B cell (primary cell): ENCODE measurements at regions not wholly inside any gene's neighbourhood (a gene's known extent, or its start where the extent isn't known, plus 50 kb on each side); places are given as distances from the start of the nearest gene placed in this dataset.

Experiments
- ATAC-seq: fragments of 200-7000 bp; cut with Tn5 transposase; one replicate; pipeline ENCODE4 v1.10.0; 2021; ENCODE audit warnings: low read depth, mild to moderate bottlenecking, moderate number of reproducible peaks, moderate library complexity
- CTCF ChIA-PET: fragments of 350-600 bp; sonication (Branson Sonifier 250); formaldehyde crosslinking; loops from one replicate; lab custom pipeline; 2021; ENCODE audit warnings: antibody characterized with exemption, inconsistent platforms; lab: Charles Lee
- POLR2A ChIA-PET: fragments of 350-600 bp; sonication (Branson Sonifier 250); formaldehyde crosslinking; loops from one replicate; lab custom pipeline; 2021; ENCODE audit warnings: antibody characterized with exemption; lab: Charles Lee
- DNase-seq: peaks from one replicate; pipeline ENCODE4 v3.0.0; 2013
- H2AFZ ChIP-seq: 2 replicates; pipeline ENCODE4 v1.6.1; 2012; ENCODE audit warnings: mild to moderate bottlenecking, low read depth, low read length; ENCODE audit not compliant: insufficient read depth, poor library complexity, severe bottlenecking
- H3K27ac ChIP-seq, 2 donors: 1 replicate in 1 of 2; 2 replicates in 1 of 2; pipeline ENCODE4 v1.5.1; 2012 to 2013; ENCODE audit warnings: low read length in 2 of 2, mild to moderate bottlenecking in 2 of 2, moderate library complexity in 1 of 2
- H3K27me3 ChIP-seq, 4 experiments: fragments of 200-600 bp in 1 of 4; sonication (generic) in 1 of 4; replicated peaks in 1 of 4; 1 replicate in 2 of 4; 2 replicates in 2 of 4; pipeline versions ENCODE4 v1.6.1 to v1.7.0; 2013 to 2016; ENCODE audit warnings: low read length in 3 of 4, mild to moderate bottlenecking in 2 of 4, mixed read lengths in 1 of 4, moderate library complexity in 1 of 4; ENCODE audit not compliant: insufficient read depth in 4 of 4, control insufficient read depth in 3 of 4; ENCODE audit errors: control extremely low read depth in 1 of 4
- H3K36me3 ChIP-seq, 2 experiments: replicated peaks in 1 of 2; 1 replicate in 1 of 2; 2 replicates in 1 of 2; pipeline versions ENCODE4 v1.6.1 to v1.7.1; 2013; ENCODE audit warnings: low read length in 1 of 2; ENCODE audit not compliant: insufficient read depth in 2 of 2, control insufficient read depth in 1 of 2; ENCODE audit errors: control extremely low read depth in 1 of 2, extremely low read depth in 1 of 2
- H3K4me1 ChIP-seq, 2 donors: fragments of 200-600 bp in 1 of 2; sonication (generic) in 1 of 2; 1 replicate in 1 of 2; 2 replicates in 1 of 2; pipeline versions ENCODE4 v1.5.1 to v1.6.1; 2013 to 2017; ENCODE audit warnings: low read length in 2 of 2; ENCODE audit not compliant: control insufficient read depth in 2 of 2, insufficient read depth in 2 of 2
- H3K4me2 ChIP-seq: replicated peaks from 2 replicates; pipeline ENCODE3; 2012; ENCODE audit warnings: mild to moderate bottlenecking, low read depth, low read length; ENCODE audit not compliant: poor library complexity, severe bottlenecking
- H3K4me3 ChIP-seq, 5 experiments: fragments of 200-600 bp in 1 of 5; sonication (generic) in 1 of 5; 1 replicate in 3 of 5; 2 replicates in 2 of 5; pipeline versions ENCODE4 v1.5.1 to v1.7.0; 2011 to 2016; ENCODE audit warnings: low read length in 4 of 5, mild to moderate bottlenecking in 4 of 5, low read depth in 2 of 5, control low read depth in 1 of 5, moderate library complexity in 1 of 5; ENCODE audit not compliant: insufficient read depth in 1 of 5; ENCODE audit errors: control extremely low read depth in 1 of 5, extremely low read depth in 1 of 5
- H3K79me2 ChIP-seq: fragments of 200-600 bp; sonication (generic); one replicate; pipeline ENCODE4 v1.6.0; 2016; ENCODE audit warnings: low read length; ENCODE audit not compliant: control insufficient read depth, insufficient read depth
- H3K9ac ChIP-seq: fragments of 200-600 bp; sonication (generic); 2 replicates; pipeline ENCODE4 v1.6.1; 2017; ENCODE audit warnings: mild to moderate bottlenecking, low read length, moderate library complexity
- H3K9me3 ChIP-seq, 3 donors: one replicate each; pipeline versions ENCODE4 v1.6.1 to v1.7.1; 2013; ENCODE audit warnings: low read length in 2 of 3; ENCODE audit not compliant: control insufficient read depth in 2 of 3, insufficient read depth in 1 of 3; ENCODE audit errors: control extremely low read depth in 1 of 3
- H4K20me1 ChIP-seq: 2 replicates; pipeline ENCODE4 v1.6.0; 2012; ENCODE audit warnings: mild to moderate bottlenecking, low read length; ENCODE audit not compliant: insufficient read depth, control insufficient read depth, poor library complexity, severe bottlenecking
- H3K27ac Mint-ChIP-seq: one replicate; pipeline ENCODE4 v1.8.0; 2021; ENCODE audit warnings: mixed read lengths
- H3K27me3 Mint-ChIP-seq: one replicate; pipeline ENCODE4 v1.8.0; 2021; ENCODE audit warnings: mixed read lengths
- H3K4me1 Mint-ChIP-seq: one replicate; pipeline ENCODE4 v1.8.0; 2021; ENCODE audit warnings: mixed read lengths
- H3K4me3 Mint-ChIP-seq: one replicate; pipeline ENCODE4 v1.8.0; 2021; ENCODE audit warnings: mixed read lengths
- H3K9me3 Mint-ChIP-seq: one replicate; pipeline ENCODE4 v1.8.0; 2022; ENCODE audit warnings: mixed read lengths; ENCODE audit not compliant: insufficient read depth
- CTCF ChIP-seq: fragments of 200-600 bp; IDR thresholded peaks from one replicate; pipeline ENCODE4 v1.8.0; 2022; ENCODE audit warnings: antibody characterized with exemption, mild to moderate bottlenecking
- EZH2 ChIP-seq: IDR thresholded peaks from 2 replicates; pipeline ENCODE4 v1.6.1; 2012; ENCODE audit warnings: borderline replicate concordance, low read depth, mild to moderate bottlenecking, moderate library complexity, low read length; ENCODE audit not compliant: insufficient read depth, poor library complexity, severe bottlenecking
- WGBS: methylation state at CpG from one replicate; pipeline ENCODE4 v1.1.5; 2013; ENCODE audit warnings: missing lambda C conversion rate; ENCODE audit not compliant: insufficient coverage; 5-methylcytosine and 5-hydroxymethylcytosine counted together
- intact Hi-C: fragments of 100-400 bp; cut with micrococcal nuclease; formaldehyde crosslinking; loops from one replicate; pipeline ENCODE4 v1.10.0; 2022

DNA sequence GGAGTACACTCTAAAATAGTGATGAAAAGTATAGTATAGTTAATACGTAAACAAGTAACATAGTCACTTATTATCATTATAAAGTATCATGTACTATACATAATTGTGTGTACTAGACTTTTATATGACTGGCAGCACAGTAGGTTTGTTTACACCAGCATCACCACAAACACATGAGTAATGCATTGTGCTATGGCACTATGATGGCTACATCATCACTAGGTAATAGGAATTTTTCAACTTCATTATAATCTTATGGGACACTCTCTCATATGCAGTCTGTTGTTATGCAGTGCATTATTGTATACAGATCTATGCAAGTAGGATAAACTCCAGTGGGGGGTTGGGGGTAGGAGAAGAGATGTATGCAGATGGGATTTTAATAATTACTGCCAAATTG is 52.7 kb upstream of the ELL2 start:
- H3K4me1 ChIP-seq: no peaks in the 10 kb centered on the region
- no peak overlapping the region for H3K9ac ChIP-seq
- H3K9me3 Mint-ChIP-seq: no peaks in the 10 kb centered on the region
- intact Hi-C loops: no loop called here
- H3K27me3 Mint-ChIP-seq: peaks cover 6% of the 10 kb centered on the region
- no peaks in the 10 kb centered on the region for H4K20me1 ChIP-seq
- TF ChIP-seq CTCF: no peak
- no peak for TF ChIP-seq EZH2
- ATAC-seq (no peak), DNase-seq (no peak)
- H3K4me3 ChIP-seq: no peak overlapping the region
- H3K27me3 ChIP-seq: no peaks in the 10 kb centered on the region
- no CpG with 5 or more reads among the region's 1 CpG for WGBS
- H3K4me3 Mint-ChIP-seq: no peak overlapping the region
- POLR2A ChIA-PET: no interaction called here
- no peaks in the 10 kb centered on the region for H3K4me1 Mint-ChIP-seq
- no peak overlapping the region for H3K27ac ChIP-seq
- H3K4me2 ChIP-seq: no peak overlapping the region
- no peaks in the 10 kb centered on the region for H3K9me3 ChIP-seq
- no peak overlapping the region for H3K27ac Mint-ChIP-seq
- H3K36me3 ChIP-seq: no peaks in the 10 kb centered on the region
- CTCF ChIA-PET: no interaction called here
- no peak overlapping the region for H2AFZ ChIP-seq
- H3K79me2 ChIP-seq: no peaks in the 10 kb centered on the region

DNA sequence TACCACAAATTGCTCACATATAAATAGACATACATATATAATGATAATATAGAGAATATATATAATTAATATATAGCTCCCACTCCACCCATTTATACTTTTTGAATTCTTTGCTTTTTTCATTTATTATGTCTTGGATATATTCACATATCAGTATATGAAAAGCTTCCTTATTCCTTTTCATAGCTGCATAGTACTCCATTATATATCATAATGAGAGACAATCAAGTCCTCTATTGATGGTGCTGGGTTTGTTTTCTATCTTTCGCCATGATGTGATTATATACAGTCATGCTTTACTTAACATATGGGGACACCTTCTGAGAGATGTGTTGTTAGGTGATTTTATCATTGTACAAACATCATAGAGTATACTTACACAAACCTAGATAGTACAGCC is 51.6 kb upstream of the ELL2 start:
- no peaks in the 10 kb centered on the region for H3K9me3 ChIP-seq
- no peak overlapping the region for H3K4me3 ChIP-seq
- Mint-ChIP-seq H3K4me3 (no peak overlapping the region), H3K27me3 (no peaks in the 10 kb centered on the region), H3K9me3 (peaks cover 3% of the 10 kb centered on the region), H3K27ac (no peak overlapping the region), H3K4me1 (no peaks in the 10 kb centered on the region)
- H4K20me1 ChIP-seq: no peaks in the 10 kb centered on the region
- TF ChIP-seq CTCF (no peak), EZH2 (no peak)
- H3K27ac ChIP-seq: no peak overlapping the region
- ChIA-PET CTCF (interaction anchor here (0.7 kb wide), 1 partner anchor 186 kb away, joined by 3 read pairs; no protein-coding TSS in a partner anchor), POLR2A (no interaction called here)
- H3K36me3 ChIP-seq: no peaks in the 10 kb centered on the region
- H2AFZ ChIP-seq: no peak overlapping the region
- H3K27me3 ChIP-seq: no peaks in the 10 kb centered on the region
- DNase-seq: no peak
- H3K9ac ChIP-seq: no peak overlapping the region
- intact Hi-C loops: no loop called here
- H3K4me2 ChIP-seq: no peak overlapping the region
- H3K4me1 ChIP-seq: no peaks in the 10 kb centered on the region
- no peaks in the 10 kb centered on the region for H3K79me2 ChIP-seq
- ATAC-seq: no peak
- no CpG with 5 or more reads among the region's 1 CpG for WGBS
